GM12878 (cell line): ENCODE measurements at regions not wholly inside any gene's neighbourhood (a gene's known extent, or its start where the extent isn't known, plus 50 kb on each side); places are given as distances from the start of the nearest gene placed in this dataset.

Source experiments
- ATAC-seq: fragments of 200-7000 bp; cut with Tn5 transposase; 3 replicates; pipeline ENCODE4 v1.9.1; 2020; ENCODE audit warnings: mild to moderate bottlenecking, moderate library complexity
- BruUV-seq: library from RNA; stranded (reverse); fragments of 400-500 nt; replicated peaks from 2 replicates; lab custom pipeline; 2021; lab: Mats Ljungman, UMichigan
- CTCF ChIA-PET: fragments of 300-600 bp; sonication (Branson Sonifier 250); formaldehyde crosslinking; extraction: SDS; loops from one replicate; lab custom pipeline; 2021; ENCODE audit warnings: inconsistent platforms; lab: Yijun Ruan, JAX
- POLR2A ChIA-PET: fragments of 350-600 bp; formaldehyde crosslinking; extraction: SDS; loops from one replicate; lab custom pipeline; 2021; ENCODE audit warnings: inconsistent platforms; lab: Charles Lee
- RAD21 ChIA-PET: fragments of 300-600 bp; sonication (Branson Sonifier 250); formaldehyde crosslinking; loops from one replicate; lab custom pipeline; 2023; ENCODE audit warnings: antibody characterized with exemption; ENCODE audit not compliant: unreplicated experiment; lab: Charles Lee
- SMC1A ChIA-PET: fragments of 300-600 bp; sonication (Branson Sonifier 250); formaldehyde crosslinking; loops from one replicate; lab custom pipeline; 2023; ENCODE audit not compliant: unreplicated experiment, uncharacterized antibody; lab: Charles Lee
- DNase-seq: peaks from one replicate; pipeline ENCODE4 v3.0.0-alpha.2; 2011; ENCODE audit warnings: low read depth, low spot score
- FAIRE-seq: peaks from 3 replicates; lab custom pipeline; 2011; peaks lifted over from hg19 to GRCh38; lab: Jason Lieb, UNC
- H2AFZ ChIP-seq: 2 replicates; pipeline ENCODE4 v1.6.0; 2011; ENCODE audit warnings: low read depth, low read length, control low read depth; ENCODE audit not compliant: control insufficient read depth
- H3K27ac ChIP-seq: 2 replicates; pipeline ENCODE4 v1.5.1; 2011; ENCODE audit warnings: control low read depth; ENCODE audit not compliant: control insufficient read depth, insufficient read depth
- H3K27me3 ChIP-seq, 2 experiments: replicated peaks in 1 of 2; 2 replicates each; pipeline versions ENCODE4 v1.6.0 to v1.6.1; 2011; ENCODE audit warnings: low read length in 1 of 2; ENCODE audit not compliant: control insufficient read depth in 2 of 2, insufficient read depth in 2 of 2
- H3K36me3 ChIP-seq, 2 experiments: 2 replicates each; pipeline ENCODE4 v1.5.1; 2011; ENCODE audit warnings: low read length in 1 of 2; ENCODE audit not compliant: control insufficient read depth in 2 of 2, insufficient read depth in 2 of 2
- H3K4me1 ChIP-seq: 2 replicates; pipeline ENCODE4 v1.6.1; 2011; ENCODE audit warnings: mild to moderate bottlenecking, low read length, moderate library complexity, mixed read lengths; ENCODE audit not compliant: control insufficient read depth, insufficient read depth
- H3K4me2 ChIP-seq: 2 replicates; pipeline ENCODE4 v1.6.0; 2011; ENCODE audit warnings: control low read depth; ENCODE audit not compliant: control insufficient read depth, insufficient read depth
- H3K4me3 ChIP-seq: fragments of 200-600 bp; sonication (generic); 2 replicates; pipeline ENCODE4 v1.5.1; 2016
- H3K79me2 ChIP-seq: 2 replicates; pipeline ENCODE4 v1.6.0; 2011; ENCODE audit warnings: low read length; ENCODE audit not compliant: control insufficient read depth, insufficient read depth
- H3K9ac ChIP-seq: 2 replicates; pipeline ENCODE4 v1.8.0; 2011; ENCODE audit warnings: low read length, control low read depth, mixed read lengths; ENCODE audit not compliant: control insufficient read depth, insufficient read depth
- H3K9me3 ChIP-seq: replicated peaks from 3 replicates; pipeline ENCODE4 v1.5.1; 2011; ENCODE audit warnings: mild to moderate bottlenecking, low read length; ENCODE audit not compliant: control insufficient read depth, insufficient read depth
- H4K20me1 ChIP-seq: 2 replicates; pipeline ENCODE4 v1.6.0; 2011; ENCODE audit not compliant: control insufficient read depth, insufficient read depth
- ATF7 ChIP-seq: fragments of 450-650 bp; IDR thresholded peaks from 2 replicates; pipeline ENCODE4 v1.6.1; 2016; ENCODE audit warnings: low read depth, mild to moderate bottlenecking
- CHD4 ChIP-seq: fragments of 200-600 bp; sonication (generic); IDR thresholded peaks from 2 replicates; pipeline ENCODE4 v1.6.1; 2016; ENCODE audit warnings: mild to moderate bottlenecking
- CREB1 ChIP-seq: IDR thresholded peaks from 2 replicates; pipeline ENCODE4 v1.6.1; 2012; ENCODE audit warnings: low read depth, mild to moderate bottlenecking, inconsistent platforms
- EED ChIP-seq: sonication (generic); IDR thresholded peaks from 2 replicates; pipeline ENCODE4 v1.6.1; 2016; ENCODE audit warnings: antibody characterized with exemption, low read depth
- EGR1 ChIP-seq, 2 experiments: IDR thresholded peaks; 1 replicate in 1 of 2; 2 replicates in 1 of 2; pipeline ENCODE4 v1.6.1; 2011 to 2012; ENCODE audit warnings: low read depth in 2 of 2, low read length in 2 of 2, borderline replicate concordance in 1 of 2, mild to moderate bottlenecking in 1 of 2, moderate library complexity in 1 of 2
- FOXK2 ChIP-seq: fragments of 450-650 bp; IDR thresholded peaks from 2 replicates; pipeline ENCODE4 v1.6.1; 2017; ENCODE audit warnings: mild to moderate bottlenecking, moderate library complexity
- POLR2AphosphoS2 ChIP-seq: IDR thresholded peaks from 2 replicates; pipeline ENCODE4 v1.6.1; 2011; ENCODE audit warnings: low read depth, mild to moderate bottlenecking, low read length, improper control_type of control experiment, moderate library complexity
- WGBS: methylation state at CpG from one replicate; pipeline ENCODE4 v1.1.6; 2016; ENCODE audit warnings: low lambda C conversion rate; ENCODE audit not compliant: insufficient replicate concordance, insufficient coverage; ENCODE audit errors: missing lambda C conversion rate; 5-methylcytosine and 5-hydroxymethylcytosine counted together
- in situ Hi-C: fragments of 300-500 bp; cut with MboI; formaldehyde crosslinking; loops from 9 replicates; pipeline ENCODE4 v1.14.3; 2018; ENCODE audit warnings: mixed read lengths
- intact Hi-C: fragments of 100-400 bp; cut with micrococcal nuclease; formaldehyde crosslinking; loops from one replicate; pipeline ENCODE4 v1.14.2; 2022; ENCODE audit not compliant: unreplicated experiment
- TF ChIP-seq, protein P1 (sequence below): fragments of 450-650 bp; IDR thresholded peaks from 2 replicates; pipeline ENCODE4 v1.6.1; 2018; ENCODE audit warnings: borderline replicate concordance, mild to moderate bottlenecking; ENCODE audit not compliant: partially characterized antibody
- TF ChIP-seq, protein P2 (sequence below): IDR thresholded peaks from 2 replicates; pipeline ENCODE4 v1.6.1; 2011; ENCODE audit warnings: borderline replicate concordance, low read depth, mild to moderate bottlenecking, moderate library complexity, mixed read lengths, low read length; ENCODE audit not compliant: insufficient read depth; ENCODE audit errors: extremely low read length
- TF ChIP-seq, protein P3 (sequence below): fragments of 150-350 bp; IDR thresholded peaks from 2 replicates; pipeline ENCODE4 v1.6.1; 2014; ENCODE audit warnings: mild to moderate bottlenecking, low read depth, low read length
- TF ChIP-seq, protein P4 (sequence below): IDR thresholded peaks from 2 replicates; pipeline ENCODE4 v1.6.1; 2011; ENCODE audit warnings: low read depth, low read length, improper control_type of control experiment, borderline replicate concordance

DNA sequence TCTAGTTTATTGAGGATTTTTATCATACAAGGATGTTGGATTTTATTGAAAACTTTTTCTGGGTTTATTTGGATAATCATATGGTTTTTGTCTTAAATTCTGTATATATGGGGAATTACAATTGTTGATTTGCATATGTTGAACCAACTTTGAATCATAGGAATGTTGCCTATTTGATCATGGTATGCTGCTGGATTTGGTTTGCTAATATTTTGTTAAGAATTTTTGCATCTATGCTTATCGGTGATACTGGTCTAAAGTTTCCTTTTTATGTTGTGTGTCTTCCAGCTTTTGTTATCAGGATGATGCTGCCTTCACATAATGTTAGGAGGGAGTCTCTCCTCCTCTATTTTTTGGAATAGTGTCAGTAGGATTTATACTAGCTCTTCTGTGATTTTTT is 745.0 kb downstream of the PRELID2 start (continued):
- TF ChIP-seq, protein P1, sequence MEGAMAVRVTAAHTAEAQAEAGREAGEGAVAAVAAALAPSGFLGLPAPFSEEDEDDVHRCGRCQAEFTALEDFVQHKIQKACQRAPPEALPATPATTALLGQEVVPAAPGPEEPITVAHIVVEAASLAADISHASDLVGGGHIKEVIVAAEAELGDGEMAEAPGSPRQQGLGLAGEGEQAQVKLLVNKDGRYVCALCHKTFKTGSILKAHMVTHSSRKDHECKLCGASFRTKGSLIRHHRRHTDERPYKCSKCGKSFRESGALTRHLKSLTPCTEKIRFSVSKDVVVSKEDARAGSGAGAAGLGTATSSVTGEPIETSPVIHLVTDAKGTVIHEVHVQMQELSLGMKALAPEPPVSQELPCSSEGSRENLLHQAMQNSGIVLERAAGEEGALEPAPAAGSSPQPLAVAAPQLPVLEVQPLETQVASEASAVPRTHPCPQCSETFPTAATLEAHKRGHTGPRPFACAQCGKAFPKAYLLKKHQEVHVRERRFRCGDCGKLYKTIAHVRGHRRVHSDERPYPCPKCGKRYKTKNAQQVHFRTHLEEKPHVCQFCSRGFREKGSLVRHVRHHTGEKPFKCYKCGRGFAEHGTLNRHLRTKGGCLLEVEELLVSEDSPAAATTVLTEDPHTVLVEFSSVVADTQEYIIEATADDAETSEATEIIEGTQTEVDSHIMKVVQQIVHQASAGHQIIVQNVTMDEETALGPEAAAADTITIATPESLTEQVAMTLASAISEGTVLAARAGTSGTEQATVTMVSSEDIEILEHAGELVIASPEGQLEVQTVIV = no peak
- TF ChIP-seq, protein P2, sequence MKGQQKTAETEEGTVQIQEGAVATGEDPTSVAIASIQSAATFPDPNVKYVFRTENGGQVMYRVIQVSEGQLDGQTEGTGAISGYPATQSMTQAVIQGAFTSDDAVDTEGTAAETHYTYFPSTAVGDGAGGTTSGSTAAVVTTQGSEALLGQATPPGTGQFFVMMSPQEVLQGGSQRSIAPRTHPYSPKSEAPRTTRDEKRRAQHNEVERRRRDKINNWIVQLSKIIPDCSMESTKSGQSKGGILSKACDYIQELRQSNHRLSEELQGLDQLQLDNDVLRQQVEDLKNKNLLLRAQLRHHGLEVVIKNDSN = no peak
- TF ChIP-seq EED (no peak), CHD4 (no peak), ATF7 (no peak)
- TF ChIP-seq, protein P3, sequence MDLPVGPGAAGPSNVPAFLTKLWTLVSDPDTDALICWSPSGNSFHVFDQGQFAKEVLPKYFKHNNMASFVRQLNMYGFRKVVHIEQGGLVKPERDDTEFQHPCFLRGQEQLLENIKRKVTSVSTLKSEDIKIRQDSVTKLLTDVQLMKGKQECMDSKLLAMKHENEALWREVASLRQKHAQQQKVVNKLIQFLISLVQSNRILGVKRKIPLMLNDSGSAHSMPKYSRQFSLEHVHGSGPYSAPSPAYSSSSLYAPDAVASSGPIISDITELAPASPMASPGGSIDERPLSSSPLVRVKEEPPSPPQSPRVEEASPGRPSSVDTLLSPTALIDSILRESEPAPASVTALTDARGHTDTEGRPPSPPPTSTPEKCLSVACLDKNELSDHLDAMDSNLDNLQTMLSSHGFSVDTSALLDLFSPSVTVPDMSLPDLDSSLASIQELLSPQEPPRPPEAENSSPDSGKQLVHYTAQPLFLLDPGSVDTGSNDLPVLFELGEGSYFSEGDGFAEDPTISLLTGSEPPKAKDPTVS = no peak

DNA sequence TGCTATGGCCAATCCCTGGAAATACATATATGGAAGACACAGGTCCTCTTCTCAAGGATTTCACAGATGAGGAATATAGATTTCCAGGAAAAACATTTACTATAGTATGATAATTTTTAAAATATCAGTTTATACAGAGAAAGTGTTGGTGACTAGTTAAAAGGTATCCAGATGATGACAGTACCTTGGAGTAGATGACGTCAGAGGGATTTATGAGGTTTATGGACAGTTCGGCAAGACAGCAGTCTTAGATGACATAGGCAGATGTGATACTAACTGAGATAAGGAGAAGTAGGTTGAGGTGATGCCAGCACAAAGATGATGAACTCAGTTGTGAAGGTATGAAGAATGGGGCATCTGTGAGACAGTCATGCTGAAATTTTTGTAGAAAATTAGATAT is 750.3 kb downstream of the PRELID2 start:
- no peaks in the 10 kb centered on the region for H3K9me3 ChIP-seq
- no TSS peak for BruUV-seq
- H4K20me1 ChIP-seq = no peaks in the 10 kb centered on the region
- 4% methylated on average over 2 of the region's 2 CpGs for WGBS
- no peak overlapping the region for H3K4me3 ChIP-seq
- H3K4me1 ChIP-seq = no peaks in the 10 kb centered on the region
- SMC1A ChIA-PET = no interaction called here
- H3K27ac ChIP-seq = no peak overlapping the region
- no peak for TF ChIP-seq CREB1
- TF ChIP-seq EGR1 (IDR thresholded peaks at IDR 0.05; ENCODE audit: borderline replicate concordance in 1 of 2, low read depth in 2 of 2, low read length in 2 of 2) = no peak
- TF ChIP-seq, protein P2 = no peak
- no peak for TF ChIP-seq FOXK2
- TF ChIP-seq, protein P4, sequence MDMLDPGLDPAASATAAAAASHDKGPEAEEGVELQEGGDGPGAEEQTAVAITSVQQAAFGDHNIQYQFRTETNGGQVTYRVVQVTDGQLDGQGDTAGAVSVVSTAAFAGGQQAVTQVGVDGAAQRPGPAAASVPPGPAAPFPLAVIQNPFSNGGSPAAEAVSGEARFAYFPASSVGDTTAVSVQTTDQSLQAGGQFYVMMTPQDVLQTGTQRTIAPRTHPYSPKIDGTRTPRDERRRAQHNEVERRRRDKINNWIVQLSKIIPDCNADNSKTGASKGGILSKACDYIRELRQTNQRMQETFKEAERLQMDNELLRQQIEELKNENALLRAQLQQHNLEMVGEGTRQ = no peak
- no peak for TF ChIP-seq POLR2AphosphoS2
- TF ChIP-seq, all 136 proteins: peak for 0
- POLR2A ChIA-PET = no interaction called here
- intact Hi-C loops (no loop called here), in situ Hi-C loops (no loop called here)
- CTCF ChIA-PET = no interaction called here
- H3K4me2 ChIP-seq = no peak overlapping the region
- H3K9ac ChIP-seq = no peak overlapping the region
- ATAC-seq = no peak
- no peak overlapping the region for H2AFZ ChIP-seq
- no peaks in the 10 kb centered on the region for H3K79me2 ChIP-seq
- FAIRE-seq = no peak
- RAD21 ChIA-PET = no interaction called here
- DNase-seq = no peak
- H3K36me3 ChIP-seq = no peaks in the 10 kb centered on the region
- H3K27me3 ChIP-seq = no peaks in the 10 kb centered on the region
